HFFc6 (cell line): ENCODE measurements at regions not wholly inside any gene's neighbourhood (a gene's known extent, or its start where the extent isn't known, plus 50 kb on each side); places are given as distances from the start of the nearest gene placed in this dataset.
A peak's percentile ranks its signal among the peaks of the same experiment; 100 is the strongest.

Source experiments
- DNase-seq: peaks from one replicate; pipeline ENCODE4 v3.0.0-alpha.2; 2018
- H3K27ac Mint-ChIP-seq: 2 replicates; pipeline ENCODE4 v1.8.0; 2020; ENCODE audit warnings: mild to moderate bottlenecking, mixed read lengths
- H3K27me3 Mint-ChIP-seq: 2 replicates; pipeline ENCODE4 v1.8.0; 2021; ENCODE audit warnings: mild to moderate bottlenecking, moderate library complexity, mixed read lengths; ENCODE audit not compliant: insufficient read depth
- H3K36me3 Mint-ChIP-seq: 2 replicates; pipeline ENCODE4 v1.8.0; 2021; ENCODE audit warnings: low read depth, mixed read lengths
- H3K4me1 Mint-ChIP-seq: 2 replicates; pipeline ENCODE4 v1.8.0; 2020; ENCODE audit warnings: low read depth, mixed read lengths
- H3K4me3 Mint-ChIP-seq: 2 replicates; pipeline ENCODE4 v1.8.0; 2020; ENCODE audit warnings: mild to moderate bottlenecking, moderate library complexity, mixed read lengths
- H3K9me3 Mint-ChIP-seq: 2 replicates; pipeline ENCODE4 v1.8.0; 2020; ENCODE audit warnings: mild to moderate bottlenecking, mixed read lengths
- TF ChIP-seq, protein P1 (sequence below): fragments of 200-600 bp; sonication (generic); IDR thresholded peaks from 2 replicates; pipeline ENCODE4 v1.5.0; 2021; ENCODE audit warnings: antibody characterized with exemption, mild to moderate bottlenecking

DNA sequence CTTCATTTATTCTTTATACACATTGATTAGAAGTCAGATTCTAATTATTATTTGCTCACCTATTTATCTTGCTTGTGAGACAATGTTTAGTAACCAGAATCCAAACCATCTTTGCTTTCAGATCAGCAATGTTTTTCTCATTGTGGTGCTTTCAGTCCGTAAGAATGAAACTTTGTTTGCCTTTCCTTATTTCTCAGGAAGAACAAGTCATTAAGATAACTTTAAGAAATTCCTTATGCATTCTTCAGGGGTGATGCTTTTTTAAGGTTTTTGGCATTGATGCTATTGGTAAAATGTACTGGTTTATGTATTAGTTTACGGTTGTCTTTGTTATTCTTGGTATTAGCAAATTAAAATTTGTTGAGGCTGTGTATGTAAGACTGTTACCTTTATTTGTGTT lies 120.8 kb upstream of the POU1F1 start:
- TF ChIP-seq, protein P1, sequence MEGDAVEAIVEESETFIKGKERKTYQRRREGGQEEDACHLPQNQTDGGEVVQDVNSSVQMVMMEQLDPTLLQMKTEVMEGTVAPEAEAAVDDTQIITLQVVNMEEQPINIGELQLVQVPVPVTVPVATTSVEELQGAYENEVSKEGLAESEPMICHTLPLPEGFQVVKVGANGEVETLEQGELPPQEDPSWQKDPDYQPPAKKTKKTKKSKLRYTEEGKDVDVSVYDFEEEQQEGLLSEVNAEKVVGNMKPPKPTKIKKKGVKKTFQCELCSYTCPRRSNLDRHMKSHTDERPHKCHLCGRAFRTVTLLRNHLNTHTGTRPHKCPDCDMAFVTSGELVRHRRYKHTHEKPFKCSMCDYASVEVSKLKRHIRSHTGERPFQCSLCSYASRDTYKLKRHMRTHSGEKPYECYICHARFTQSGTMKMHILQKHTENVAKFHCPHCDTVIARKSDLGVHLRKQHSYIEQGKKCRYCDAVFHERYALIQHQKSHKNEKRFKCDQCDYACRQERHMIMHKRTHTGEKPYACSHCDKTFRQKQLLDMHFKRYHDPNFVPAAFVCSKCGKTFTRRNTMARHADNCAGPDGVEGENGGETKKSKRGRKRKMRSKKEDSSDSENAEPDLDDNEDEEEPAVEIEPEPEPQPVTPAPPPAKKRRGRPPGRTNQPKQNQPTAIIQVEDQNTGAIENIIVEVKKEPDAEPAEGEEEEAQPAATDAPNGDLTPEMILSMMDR = no peak
- Mint-ChIP-seq H3K4me3 (peak overlapping the region; percentile 44; the same call in 1 of the 2 replicates), H3K9me3 (peaks cover 12% of the 10 kb centered on the region), H3K4me1 (peaks cover 33% of the 10 kb centered on the region), H3K27me3 (no peaks in the 10 kb centered on the region; the same call in 1 of the 2 replicates), H3K36me3 (peaks cover 12% of the 10 kb centered on the region; the same call in 1 of the 2 replicates), H3K27ac (peak overlapping the region; percentile 57)
- peak; percentile 19 for DNase-seq

GRCh38 chr3:87390821-87391220 lies 114.4 kb upstream of the POU1F1 start:
- no peak overlapping the region for H3K4me3 Mint-ChIP-seq
- no peak for DNase-seq
- TF ChIP-seq, protein P1 = no peak
- peaks cover 12% of the 10 kb centered on the region for H3K9me3 Mint-ChIP-seq
- no peak overlapping the region for H3K27ac Mint-ChIP-seq
- H3K27me3 Mint-ChIP-seq = peaks cover 2% of the 10 kb centered on the region
- H3K4me1 Mint-ChIP-seq = peaks cover 16% of the 10 kb centered on the region; the same call in 1 of the 2 replicates
- H3K36me3 Mint-ChIP-seq = peaks cover 17% of the 10 kb centered on the region; the same call in 1 of the 2 replicates

GRCh38 chr3:87390353-87390752 lies 114.0 kb upstream of the POU1F1 start:
- Mint-ChIP-seq H3K36me3 (peaks cover 17% of the 10 kb centered on the region; the same call in 1 of the 2 replicates), H3K4me1 (peaks cover 16% of the 10 kb centered on the region; the same call in 1 of the 2 replicates), H3K27ac (no peak overlapping the region), H3K9me3 (peaks cover 12% of the 10 kb centered on the region), H3K27me3 (peaks cover 2% of the 10 kb centered on the region), H3K4me3 (no peak overlapping the region)
- DNase-seq = no peak
- TF ChIP-seq, protein P1 = no peak

- Mint-ChIP-seq H3K4me3 (no peak overlapping the region), H3K36me3 (no peaks in the 10 kb centered on the region; the same call in 1 of the 2 replicates), H3K27ac (no peak overlapping the region), H3K27me3 (peaks cover 3% of the 10 kb centered on the region; the same call in 1 of the 2 replicates), H3K4me1 (peaks cover 17% of the 10 kb centered on the region; the same call in 1 of the 2 replicates), H3K9me3 (peaks cover 11% of the 10 kb centered on the region; the same call in 1 of the 2 replicates)
- TF ChIP-seq, protein P1 = no peak
- no peak for DNase-seq
These were observed 98.9 kb upstream of the POU1F1 start for GRCh38 chr3:87375231-87375682.

DNA sequence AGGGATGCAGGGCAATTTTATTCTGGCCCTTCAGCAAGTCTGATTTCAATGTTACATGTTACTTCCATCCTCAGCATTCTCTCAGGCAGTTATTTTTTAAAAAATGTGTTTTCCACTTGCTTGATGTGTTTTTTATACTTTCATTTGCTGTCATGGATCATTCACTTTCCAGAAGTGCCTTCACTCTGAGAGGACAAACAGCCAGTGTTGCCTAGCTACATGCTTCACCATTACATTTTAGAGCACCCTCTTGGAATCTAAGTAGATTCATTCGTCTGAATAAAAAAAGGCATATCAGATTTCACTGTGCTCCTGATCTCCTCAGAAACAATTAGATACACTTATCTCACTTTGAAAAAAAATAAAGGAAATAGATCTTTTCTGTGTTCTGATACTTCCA lies 93.6 kb upstream of the POU1F1 start:
- no peaks in the 10 kb centered on the region for H3K36me3 Mint-ChIP-seq
- H3K4me1 Mint-ChIP-seq = peaks cover 23% of the 10 kb centered on the region; the same call in 1 of the 2 replicates
- TF ChIP-seq, protein P1 = no peak
- H3K9me3 Mint-ChIP-seq = peaks cover 4% of the 10 kb centered on the region; the same call in 1 of the 2 replicates
- no peak overlapping the region for H3K4me3 Mint-ChIP-seq
- H3K27me3 Mint-ChIP-seq = peaks cover 2% of the 10 kb centered on the region
- no peak for DNase-seq
- no peak overlapping the region for H3K27ac Mint-ChIP-seq
